ENCODE measurements at regions not wholly inside any gene's neighbourhood (a gene's known extent, or its start where the extent isn't known, plus 50 kb on each side); places are given as distances from the start of the nearest gene placed in this dataset.

DNA sequence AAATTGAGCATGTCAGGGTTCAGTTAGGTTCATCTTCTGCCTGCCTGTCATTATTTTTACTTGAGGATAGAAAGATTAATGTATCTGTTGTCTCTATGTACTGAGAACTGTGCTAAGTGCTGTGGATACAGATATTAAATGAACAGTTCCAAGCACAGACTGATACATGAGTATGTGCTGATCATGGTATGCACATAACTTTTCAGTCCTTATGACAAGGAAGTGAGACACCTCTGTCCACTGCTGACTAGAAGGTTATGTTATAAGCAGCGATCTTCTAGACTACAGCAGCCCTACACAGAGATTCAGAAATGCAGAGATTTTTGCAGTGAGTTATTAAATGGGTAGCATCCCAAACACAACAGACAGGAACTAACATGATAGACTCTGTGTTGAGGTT, 335.6 kb upstream of the MTNR1B start:
- Mint-ChIP-seq H3K4me1 (ENCODE audit: unreplicated experiment) (peaks cover 11% of the 10 kb centered on the region), H3K4me3 (ENCODE audit: unreplicated experiment) (no peak overlapping the region), H3K27me3 (ENCODE audit: unreplicated experiment) (no peaks in the 10 kb centered on the region), H3K9me3 (ENCODE audit: unreplicated experiment) (no peaks in the 10 kb centered on the region), H3K27ac (ENCODE audit: unreplicated experiment) (no peak overlapping the region), H3K36me3 (ENCODE audit: low read depth, unreplicated experiment) (no peaks in the 10 kb centered on the region)
- TF ChIP-seq, protein P1, sequence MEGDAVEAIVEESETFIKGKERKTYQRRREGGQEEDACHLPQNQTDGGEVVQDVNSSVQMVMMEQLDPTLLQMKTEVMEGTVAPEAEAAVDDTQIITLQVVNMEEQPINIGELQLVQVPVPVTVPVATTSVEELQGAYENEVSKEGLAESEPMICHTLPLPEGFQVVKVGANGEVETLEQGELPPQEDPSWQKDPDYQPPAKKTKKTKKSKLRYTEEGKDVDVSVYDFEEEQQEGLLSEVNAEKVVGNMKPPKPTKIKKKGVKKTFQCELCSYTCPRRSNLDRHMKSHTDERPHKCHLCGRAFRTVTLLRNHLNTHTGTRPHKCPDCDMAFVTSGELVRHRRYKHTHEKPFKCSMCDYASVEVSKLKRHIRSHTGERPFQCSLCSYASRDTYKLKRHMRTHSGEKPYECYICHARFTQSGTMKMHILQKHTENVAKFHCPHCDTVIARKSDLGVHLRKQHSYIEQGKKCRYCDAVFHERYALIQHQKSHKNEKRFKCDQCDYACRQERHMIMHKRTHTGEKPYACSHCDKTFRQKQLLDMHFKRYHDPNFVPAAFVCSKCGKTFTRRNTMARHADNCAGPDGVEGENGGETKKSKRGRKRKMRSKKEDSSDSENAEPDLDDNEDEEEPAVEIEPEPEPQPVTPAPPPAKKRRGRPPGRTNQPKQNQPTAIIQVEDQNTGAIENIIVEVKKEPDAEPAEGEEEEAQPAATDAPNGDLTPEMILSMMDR (IDR thresholded peaks at IDR 0.05; ENCODE audit: unreplicated experiment): no peak
- DNase-seq (ENCODE audit: low spot score): no peak

GRCh38 chr11:92636543-92637188, 332.8 kb upstream of the MTNR1B start:
- TF ChIP-seq, protein P1 (IDR thresholded peaks at IDR 0.05; ENCODE audit: unreplicated experiment): no peak
- Mint-ChIP-seq H3K27ac (ENCODE audit: unreplicated experiment) (no peak overlapping the region), H3K27me3 (ENCODE audit: unreplicated experiment) (no peaks in the 10 kb centered on the region), H3K9me3 (ENCODE audit: unreplicated experiment) (no peaks in the 10 kb centered on the region), H3K4me3 (ENCODE audit: unreplicated experiment) (no peak overlapping the region), H3K4me1 (ENCODE audit: unreplicated experiment) (peaks cover 10% of the 10 kb centered on the region), H3K36me3 (ENCODE audit: low read depth, unreplicated experiment) (no peaks in the 10 kb centered on the region)
- no peak for DNase-seq (ENCODE audit: low spot score)

GRCh38 chr11:92638678-92639077, 330.8 kb upstream of the MTNR1B start:
- H3K4me1 Mint-ChIP-seq (ENCODE audit: unreplicated experiment): peaks cover 10% of the 10 kb centered on the region
- no peak overlapping the region for H3K4me3 Mint-ChIP-seq (ENCODE audit: unreplicated experiment)
- H3K36me3 Mint-ChIP-seq (ENCODE audit: low read depth, unreplicated experiment): no peaks in the 10 kb centered on the region

DNA sequence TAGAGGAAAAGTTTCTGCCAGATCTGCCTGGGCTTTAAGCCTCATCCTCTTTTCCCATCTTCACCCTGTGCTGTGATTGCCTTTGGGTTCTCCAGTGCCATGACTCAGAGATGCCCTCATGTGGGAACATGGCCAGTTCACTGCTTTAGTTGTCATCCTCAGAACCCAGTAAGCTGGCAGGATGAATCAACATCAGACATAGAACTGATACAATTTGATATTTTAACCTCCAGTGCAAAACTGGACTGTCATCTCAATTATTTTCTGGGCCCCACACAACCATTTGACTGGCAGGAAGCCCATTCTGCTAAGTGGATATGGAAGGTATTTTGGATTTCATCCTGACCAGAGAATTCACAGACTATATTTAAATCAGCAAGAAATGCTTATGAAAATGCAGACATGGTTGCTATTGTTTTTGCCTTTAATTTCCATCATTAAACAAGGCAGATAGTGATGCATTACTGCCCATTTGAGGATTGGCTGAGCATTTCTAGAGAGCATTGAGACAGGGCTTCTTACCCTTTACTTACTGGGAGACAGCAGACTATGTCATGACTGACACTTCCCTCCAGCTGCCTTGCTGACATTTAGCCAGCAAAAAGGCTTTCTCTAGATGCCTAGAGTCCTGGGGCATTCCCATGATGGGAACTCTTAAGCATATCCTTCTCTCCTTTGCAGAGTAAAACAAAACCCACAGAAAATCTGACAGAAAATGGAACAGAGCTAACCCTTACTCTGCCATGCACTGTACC, 327.1 kb upstream of the MTNR1B start:
- TF ChIP-seq, protein P1 (IDR thresholded peaks at IDR 0.05; ENCODE audit: unreplicated experiment): no peak

More at GRCh38 chr11:92638678-92639077, 330.8 kb upstream of the MTNR1B start:
- Mint-ChIP-seq H3K9me3 (ENCODE audit: unreplicated experiment) (no peaks in the 10 kb centered on the region), H3K27ac (ENCODE audit: unreplicated experiment) (no peak overlapping the region), H3K27me3 (ENCODE audit: unreplicated experiment) (no peaks in the 10 kb centered on the region)
- DNase-seq (ENCODE audit: low spot score): no peak
- TF ChIP-seq, protein P1 (IDR thresholded peaks at IDR 0.05; ENCODE audit: unreplicated experiment): no peak

GRCh38 chr11:92643827-92644226, 325.6 kb upstream of the MTNR1B start:
- DNase-seq (ENCODE audit: low spot score): no peak
- TF ChIP-seq, protein P1 (IDR thresholded peaks at IDR 0.05; ENCODE audit: unreplicated experiment): no peak
- H3K4me1 Mint-ChIP-seq (ENCODE audit: unreplicated experiment): peaks cover 3% of the 10 kb centered on the region
- no peaks in the 10 kb centered on the region for H3K27me3 Mint-ChIP-seq (ENCODE audit: unreplicated experiment)
- no peaks in the 10 kb centered on the region for H3K9me3 Mint-ChIP-seq (ENCODE audit: unreplicated experiment)
- H3K4me3 Mint-ChIP-seq (ENCODE audit: unreplicated experiment): no peak overlapping the region
- H3K36me3 Mint-ChIP-seq (ENCODE audit: low read depth, unreplicated experiment): no peaks in the 10 kb centered on the region
- no peak overlapping the region for H3K27ac Mint-ChIP-seq (ENCODE audit: unreplicated experiment)

More for the DNA sequence above, 327.1 kb upstream of the MTNR1B start:
- Mint-ChIP-seq H3K27me3 (ENCODE audit: unreplicated experiment) (no peaks in the 10 kb centered on the region), H3K4me1 (ENCODE audit: unreplicated experiment) (peaks cover 6% of the 10 kb centered on the region), H3K4me3 (ENCODE audit: unreplicated experiment) (no peak overlapping the region), H3K36me3 (ENCODE audit: low read depth, unreplicated experiment) (no peaks in the 10 kb centered on the region), H3K9me3 (ENCODE audit: unreplicated experiment) (no peaks in the 10 kb centered on the region), H3K27ac (ENCODE audit: unreplicated experiment) (no peak overlapping the region)
- DNase-seq (ENCODE audit: low spot score): no peak

Measured in endothelial cell (in vitro differentiated cells).